A549 (cell line): ENCODE measurements at regions not wholly inside any gene's neighbourhood (a gene's known extent, or its start where the extent isn't known, plus 50 kb on each side); places are given as distances from the start of the nearest gene placed in this dataset.

Source experiments
- ATAC-seq, 2 experiments: fragments of 200-7000 bp in 1 of 2; fragments of >200 bp in 1 of 2; cut with Nextera tagmentation in 1 of 2; cut with Tn5 transposase in 1 of 2; 3 replicates each; pipeline versions ENCODE4 v1.8.0 to v1.9.1; 2018 to 2020; ENCODE audit warnings: mild to moderate bottlenecking in 1 of 2, moderate library complexity in 1 of 2
- CTCF ChIA-PET: fragments of 300-600 bp; sonication (Branson Sonifier 250); formaldehyde crosslinking; extraction: SDS; loops from one replicate; lab custom pipeline; 2021; ENCODE audit warnings: antibody characterized with exemption, inconsistent platforms; lab: Yijun Ruan, JAX
- POLR2A ChIA-PET: fragments of 350-600 bp; formaldehyde crosslinking; extraction: SDS; loops from one replicate; lab custom pipeline; 2021; ENCODE audit warnings: antibody characterized with exemption, inconsistent platforms; lab: Yijun Ruan, JAX
- DNase-seq, 2 experiments: peaks; one replicate each; pipeline versions ENCODE4 v3.0.0 to v3.0.0-alpha.2; 2011 to 2016; ENCODE audit warnings: low read depth in 1 of 2, low spot score in 1 of 2
- FAIRE-seq: peaks from 2 replicates; lab custom pipeline; 2011; peaks lifted over from hg19 to GRCh38; lab: Jason Lieb, UNC
- H3K27ac ChIP-seq, 2 experiments: fragments of >200 bp; sonication (Bioruptor Twin); formaldehyde crosslinking; 3 replicates each; pipeline ENCODE4 v1.5.1; 2016 to 2017
- H3K4me1 ChIP-seq: fragments of >200 bp; sonication (Bioruptor Twin); formaldehyde crosslinking; 3 replicates; pipeline ENCODE4 v1.6.1; 2016
- H3K4me2 ChIP-seq: fragments of >200 bp; sonication (Bioruptor Twin); formaldehyde crosslinking; 3 replicates; pipeline ENCODE4 v1.6.1; 2016
- H3K4me3 ChIP-seq: fragments of >200 bp; sonication (Bioruptor Twin); formaldehyde crosslinking; 3 replicates; pipeline ENCODE4 v1.5.1; 2016
- H3K9me3 ChIP-seq: fragments of >200 bp; sonication (Bioruptor Twin); formaldehyde crosslinking; 3 replicates; pipeline ENCODE4 v1.6.1; 2016
- BHLHE40 ChIP-seq: IDR thresholded peaks from 2 replicates; pipeline ENCODE4 v1.6.1; 2012; ENCODE audit warnings: low read depth, low read length, inconsistent platforms
- CBX8 ChIP-seq: fragments of 200-600 bp; sonication (generic); IDR thresholded peaks from 2 replicates; pipeline ENCODE4 v1.6.1; 2016
- CEBPB ChIP-seq, 2 experiments: fragments of >200 bp in 1 of 2; sonication (Bioruptor Twin) in 1 of 2; formaldehyde crosslinking in 1 of 2; IDR thresholded peaks; 2 replicates each; pipeline ENCODE4 v1.6.1; 2012 to 2016
- CHD2 ChIP-seq: fragments of 150-350 bp; IDR thresholded peaks from 2 replicates; pipeline ENCODE4 v1.6.1; 2014; ENCODE audit warnings: low read length; ENCODE audit not compliant: partially characterized antibody
- EHF ChIP-seq: fragments of 250-450 bp; sonication (Bioruptor Pico); IDR thresholded peaks from 2 replicates; pipeline ENCODE4 v1.5.0; 2020; ENCODE audit warnings: mild to moderate bottlenecking
- EHMT2 ChIP-seq: fragments of 200-600 bp; sonication (generic); IDR thresholded peaks from 2 replicates; pipeline ENCODE4 v1.6.1; 2016; ENCODE audit warnings: antibody characterized with exemption, low read depth, mild to moderate bottlenecking, moderate library complexity
- EP300 ChIP-seq, 2 experiments: fragments of >200 bp; sonication (Bioruptor Twin); formaldehyde crosslinking; IDR thresholded peaks; 2 replicates in 1 of 2; 3 replicates in 1 of 2; pipeline ENCODE4 v1.6.1; 2016 to 2017
- ESRRA ChIP-seq: fragments of 150-350 bp; IDR thresholded peaks from 2 replicates; pipeline ENCODE4 v1.6.1; 2014; ENCODE audit warnings: mild to moderate bottlenecking, low read length, borderline replicate concordance
- FOSB ChIP-seq: fragments of 250-450 bp; sonication (Bioruptor Pico); IDR thresholded peaks from 2 replicates; pipeline ENCODE4 v1.5.0; 2020; ENCODE audit warnings: mild to moderate bottlenecking, moderate library complexity
- GATA3 ChIP-seq: IDR thresholded peaks from 2 replicates; pipeline ENCODE4 v1.6.1; 2012; ENCODE audit warnings: borderline replicate concordance
- HDAC2 ChIP-seq: fragments of 200-600 bp; sonication (generic); IDR thresholded peaks from 2 replicates; pipeline ENCODE4 v1.6.1; 2016
- HES2 ChIP-seq: fragments of >200 bp; sonication (Bioruptor Twin); formaldehyde crosslinking; IDR thresholded peaks from 2 replicates; pipeline ENCODE4 v1.6.1; 2016
- HEYL ChIP-seq: fragments of 250-450 bp; sonication (Bioruptor Pico); IDR thresholded peaks from 2 replicates; pipeline ENCODE4 v1.8.0; 2021; ENCODE audit warnings: mild to moderate bottlenecking, moderate library complexity
- HOXA7 ChIP-seq: fragments of 250-450 bp; sonication (Bioruptor Pico); IDR thresholded peaks from 2 replicates; pipeline ENCODE4 v1.5.0; 2020; ENCODE audit warnings: mild to moderate bottlenecking, moderate library complexity
- HOXB13 ChIP-seq: fragments of 250-450 bp; sonication (Bioruptor Pico); IDR thresholded peaks from 2 replicates; pipeline ENCODE4 v1.5.0; 2020; ENCODE audit warnings: low read depth, mild to moderate bottlenecking, moderate library complexity
- HOXB5 ChIP-seq: fragments of 250-450 bp; sonication (Bioruptor Pico); IDR thresholded peaks from 2 replicates; pipeline ENCODE4 v1.5.0; 2020; ENCODE audit warnings: mild to moderate bottlenecking, moderate library complexity
- JUN ChIP-seq, 2 experiments: fragments of >200 bp; sonication (Bioruptor Twin); formaldehyde crosslinking; IDR thresholded peaks; 2 replicates in 1 of 2; 3 replicates in 1 of 2; pipeline ENCODE4 v1.6.1; 2016 to 2017
- JUNB ChIP-seq: fragments of >200 bp; sonication (Bioruptor Twin); formaldehyde crosslinking; IDR thresholded peaks from 2 replicates; pipeline ENCODE4 v1.6.1; 2016
- KDM1A ChIP-seq: fragments of 200-600 bp; sonication (generic); IDR thresholded peaks from 2 replicates; pipeline ENCODE4 v1.6.1; 2016; ENCODE audit warnings: low read depth, mild to moderate bottlenecking
- MAX ChIP-seq: IDR thresholded peaks from 2 replicates; pipeline ENCODE4 v1.6.1; 2012
- MAZ ChIP-seq: fragments of 150-350 bp; IDR thresholded peaks from 2 replicates; pipeline ENCODE4 v1.6.1; 2014; ENCODE audit warnings: antibody characterized with exemption, low read depth, low read length, borderline replicate concordance
- PBX3 ChIP-seq: IDR thresholded peaks from 2 replicates; pipeline ENCODE4 v1.6.1; 2012
- POLR2A ChIP-seq: IDR thresholded peaks from 2 replicates; pipeline ENCODE4 v1.6.1; 2012; ENCODE audit warnings: mild to moderate bottlenecking, low read length
- POLR2AphosphoS2 ChIP-seq: conservative IDR thresholded peaks from 2 replicates; pipeline ENCODE4 v1.6.1; 2012; ENCODE audit warnings: low read length, improper control_type of control experiment, inconsistent platforms
- RAD21 ChIP-seq, 2 experiments: fragments of >200 bp in 1 of 2; sonication (Bioruptor Twin) in 1 of 2; formaldehyde crosslinking in 1 of 2; IDR thresholded peaks in 1 of 2; conservative IDR thresholded peaks in 1 of 2; 2 replicates in 1 of 2; 3 replicates in 1 of 2; pipeline ENCODE4 v1.6.1; 2012 to 2018; ENCODE audit warnings: inconsistent platforms in 1 of 2
- RARB ChIP-seq: fragments of 250-450 bp; sonication (Bioruptor Pico); IDR thresholded peaks from 2 replicates; pipeline ENCODE4 v1.8.0; 2021; ENCODE audit warnings: mild to moderate bottlenecking, moderate library complexity
- RFX5 ChIP-seq: fragments of 450-650 bp; IDR thresholded peaks from 2 replicates; pipeline ENCODE4 v1.7.1; 2014; ENCODE audit warnings: antibody characterized with exemption, mild to moderate bottlenecking, moderate library complexity
- TP53 ChIP-seq: fragments of 250-450 bp; sonication (Bioruptor Pico); IDR thresholded peaks from 2 replicates; pipeline ENCODE4 v1.5.0; 2021; ENCODE audit warnings: mild to moderate bottlenecking, moderate library complexity
- ZC3H11A ChIP-seq: fragments of 450-650 bp; IDR thresholded peaks from 2 replicates; pipeline ENCODE4 v1.6.1; 2014; ENCODE audit warnings: antibody characterized with exemption, mild to moderate bottlenecking
- ZFP36 ChIP-seq: fragments of 450-650 bp; IDR thresholded peaks from 2 replicates; pipeline ENCODE4 v1.6.1; 2014; ENCODE audit warnings: borderline replicate concordance; ENCODE audit not compliant: partially characterized antibody
- WGBS: methylation state at CpG from one replicate; pipeline ENCODE4 v1.1.6; 2017; ENCODE audit errors: missing lambda C conversion rate; 5-methylcytosine and 5-hydroxymethylcytosine counted together
- TF ChIP-seq, protein P1 (sequence below): fragments of 150-350 bp; IDR thresholded peaks from 2 replicates; pipeline ENCODE4 v1.6.1; 2014; ENCODE audit warnings: low read depth, mild to moderate bottlenecking, low read length

DNA sequence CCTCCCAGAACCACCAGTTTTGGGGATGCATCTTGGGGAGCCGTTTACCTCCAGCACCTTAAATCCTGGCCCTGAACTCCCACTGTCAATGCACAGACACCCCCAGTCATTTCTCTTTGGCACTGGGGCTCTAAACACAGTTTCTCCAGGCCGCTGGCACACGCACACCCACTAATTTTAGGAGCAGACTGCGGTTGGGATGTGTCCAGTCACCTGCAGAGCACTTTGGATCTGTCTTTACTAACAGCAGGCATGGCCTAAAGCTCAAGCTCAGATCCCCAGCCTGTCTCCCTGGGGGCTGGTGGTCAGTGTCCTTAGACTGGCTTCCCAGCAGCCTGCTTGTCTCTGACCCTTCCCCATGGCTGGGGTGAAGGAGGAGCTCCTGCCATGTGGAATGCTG lies 49.9 kb downstream of the SYNE3 start:
- TF ChIP-seq EHF (no peak), HOXA7 (CRISPR knock-in tag) (no peak), HES2 (no peak), EP300 (IDR thresholded peaks at IDR 0.05) (no peak), BHLHE40 (no peak), RARB (no peak), RFX5 (no peak), HDAC2 (no peak), MAZ (no peak), POLR2A (no peak), FOSB (CRISPR knock-in tag) (no peak), HOXB5 (CRISPR knock-in tag) (no peak), CHD2 (no peak)
- Histone ChIP-seq H3K4me2 (no peak overlapping the region), H3K4me3 (no peak overlapping the region), H3K27ac (no peak overlapping the region), H3K9me3 (no peaks in the 10 kb centered on the region), H3K4me1 (peaks cover 13% of the 10 kb centered on the region; the same call in 2 of the 3 replicates)
- FAIRE-seq = no peak
- no peak for ATAC-seq
- CTCF ChIA-PET = interaction anchor here (0.9 kb wide), 1 partner anchor 273 kb away, joined by 3 read pairs; no protein-coding TSS in a partner anchor
- POLR2A ChIA-PET = no interaction called here
- WGBS = 57% methylated on average over 4 of the region's 4 CpGs
- DNase-seq = no peak

GRCh38 chr14:95465936-95466335 lies 50.5 kb downstream of the SYNE3 start:
- Histone ChIP-seq H3K4me2 (no peak overlapping the region), H3K27ac (no peak overlapping the region), H3K4me3 (no peak overlapping the region), H3K9me3 (no peaks in the 10 kb centered on the region), H3K4me1 (peaks cover 17% of the 10 kb centered on the region)
- no peak for DNase-seq
- WGBS = 62% methylated on average over 9 of the region's 15 CpGs
- no peak for ATAC-seq
- ChIA-PET CTCF (interaction anchor here (1.4 kb wide), 1 partner anchor 15 kb away, joined by 3 read pairs; no protein-coding TSS in a partner anchor), POLR2A (no interaction called here)
- no peak for TF ChIP-seq RAD21 (conservative IDR thresholded peaks at IDR 0.05 in 1 of 2, IDR thresholded peaks at IDR 0.05 in 1 of 2)
- no peak for TF ChIP-seq ZFP36
- no peak for TF ChIP-seq JUNB
- no peak for TF ChIP-seq HOXB13 (CRISPR knock-in tag)
- no peak for TF ChIP-seq GATA3
- TF ChIP-seq POLR2A = no peak
- no peak for TF ChIP-seq POLR2AphosphoS2
- FAIRE-seq = no peak

GRCh38 chr14:95465358-95465757 lies 51.1 kb downstream of the SYNE3 start:
- ATAC-seq (no peak), FAIRE-seq (no peak), DNase-seq (no peak)
- TF ChIP-seq HOXB13 (CRISPR knock-in tag) (no peak), CBX8 (no peak), ZC3H11A (no peak), CHD2 (no peak), CEBPB (IDR thresholded peaks at IDR 0.05) (no peak)
- WGBS = 61% methylated on average over 3 of the region's 3 CpGs
- ChIA-PET CTCF (interaction anchor here (1.4 kb wide), 1 partner anchor 14 kb away, joined by 3 read pairs; no protein-coding TSS in a partner anchor), POLR2A (no interaction called here)
- Histone ChIP-seq H3K27ac (no peak overlapping the region), H3K4me3 (no peak overlapping the region), H3K9me3 (no peaks in the 10 kb centered on the region), H3K4me2 (no peak overlapping the region), H3K4me1 (peaks cover 22% of the 10 kb centered on the region)

DNA sequence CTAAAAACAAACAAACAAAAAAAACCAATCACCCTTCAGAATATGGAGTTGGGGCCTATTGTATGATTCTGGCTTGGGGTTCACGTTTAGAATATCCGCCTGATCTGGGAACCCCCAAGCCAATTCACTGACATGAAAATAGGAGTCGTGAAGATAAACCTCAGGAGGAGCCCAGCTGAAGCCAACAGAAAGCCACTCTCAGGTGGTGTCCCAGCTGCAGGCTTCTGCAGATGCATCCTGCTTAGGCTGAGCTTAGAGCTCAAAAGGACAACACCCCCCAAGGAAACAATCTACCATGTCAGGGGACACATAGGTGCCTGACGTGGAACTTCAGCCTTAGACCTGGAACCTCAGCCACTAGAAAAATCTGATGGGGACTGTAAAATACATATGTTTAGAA lies 51.9 kb downstream of the SYNE3 start:
- Histone ChIP-seq H3K9me3 (no peaks in the 10 kb centered on the region), H3K4me3 (no peak overlapping the region), H3K27ac (no peak overlapping the region), H3K4me1 (peaks cover 22% of the 10 kb centered on the region), H3K4me2 (no peak overlapping the region)
- CTCF ChIA-PET = interaction anchor here (0.9 to 1.4 kb wide), 3 partner anchors 12 to 20 kb away, joined by 3 to 7 read pairs (median 3); no protein-coding TSS in a partner anchor
- 73% methylated on average over 4 of the region's 4 CpGs for WGBS
- TF ChIP-seq TP53 (no peak), HEYL (CRISPR knock-in tag) (no peak), JUN (IDR thresholded peaks at IDR 0.05) (no peak), GATA3 (no peak), JUNB (no peak), EHMT2 (no peak), ESRRA (no peak), POLR2AphosphoS2 (no peak), HDAC2 (no peak), MAX (no peak), PBX3 (no peak), KDM1A (no peak)
- TF ChIP-seq, protein P1, sequence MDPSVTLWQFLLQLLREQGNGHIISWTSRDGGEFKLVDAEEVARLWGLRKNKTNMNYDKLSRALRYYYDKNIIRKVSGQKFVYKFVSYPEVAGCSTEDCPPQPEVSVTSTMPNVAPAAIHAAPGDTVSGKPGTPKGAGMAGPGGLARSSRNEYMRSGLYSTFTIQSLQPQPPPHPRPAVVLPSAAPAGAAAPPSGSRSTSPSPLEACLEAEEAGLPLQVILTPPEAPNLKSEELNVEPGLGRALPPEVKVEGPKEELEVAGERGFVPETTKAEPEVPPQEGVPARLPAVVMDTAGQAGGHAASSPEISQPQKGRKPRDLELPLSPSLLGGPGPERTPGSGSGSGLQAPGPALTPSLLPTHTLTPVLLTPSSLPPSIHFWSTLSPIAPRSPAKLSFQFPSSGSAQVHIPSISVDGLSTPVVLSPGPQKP = no peak
- no peak for ATAC-seq
- no peak for DNase-seq
- no peak for FAIRE-seq
- POLR2A ChIA-PET = no interaction called here
